DOHH2 (cell line): ENCODE measurements at regions not wholly inside any gene's neighbourhood (a gene's known extent, or its start where the extent isn't known, plus 50 kb on each side); places are given as distances from the start of the nearest gene placed in this dataset.

ENCODE experiments used
- CTCF ChIP-seq: fragments of 200-600 bp; sonication (generic); IDR thresholded peaks from one replicate; pipeline ENCODE4 v1.5.1; 2014; ENCODE audit warnings: antibody characterized with exemption, mild to moderate bottlenecking, low read depth, low read length; ENCODE audit not compliant: poor library complexity, severe bottlenecking
- EZH2phosphoT487 ChIP-seq: fragments of 200-600 bp; sonication (generic); IDR thresholded peaks from 2 replicates; pipeline ENCODE4 v1.6.1; 2017; ENCODE audit warnings: borderline replicate concordance, mild to moderate bottlenecking, antibody characterized with exemption, low read length, moderate library complexity, mixed read lengths

DNA sequence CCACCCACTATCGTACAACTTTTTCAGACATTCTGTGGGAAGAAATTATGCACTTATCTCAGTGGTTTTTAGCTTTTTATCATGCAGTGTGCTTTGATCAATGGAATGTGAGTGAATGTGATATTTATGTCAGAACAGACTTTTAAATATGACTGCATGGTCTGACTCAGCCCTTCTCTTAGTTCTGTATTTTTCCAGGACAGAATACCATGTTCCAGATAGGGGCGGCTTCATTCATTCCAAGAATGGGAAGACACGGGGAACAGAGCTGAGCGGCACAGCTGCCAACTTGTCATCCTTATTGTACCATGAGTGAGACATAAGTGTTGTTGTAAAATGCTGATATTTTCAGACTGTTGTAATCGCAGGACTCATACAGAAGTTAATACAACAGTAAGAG lies 214.6 kb upstream of the NCAM2 start:
- no peak for TF ChIP-seq CTCF
- no peak for TF ChIP-seq EZH2phosphoT487
